HG03442 (cell line): ENCODE measurements at regions not wholly inside any gene's neighbourhood (a gene's known extent, or its start where the extent isn't known, plus 50 kb on each side); places are given as distances from the start of the nearest gene placed in this dataset.
"Not testable (repeated sequence)": the region's sequence is repeated elsewhere in the genome, so short reads cannot be mapped to it uniquely, and the experiment has no call there.

Experiments used
- ATAC-seq: cut with Tn5 transposase; IDR thresholded peaks from one replicate; pipeline ENCODE4 v1.9.1; 2021; ENCODE audit warnings: mild to moderate bottlenecking, moderate library complexity; ENCODE audit not compliant: unreplicated experiment

DNA sequence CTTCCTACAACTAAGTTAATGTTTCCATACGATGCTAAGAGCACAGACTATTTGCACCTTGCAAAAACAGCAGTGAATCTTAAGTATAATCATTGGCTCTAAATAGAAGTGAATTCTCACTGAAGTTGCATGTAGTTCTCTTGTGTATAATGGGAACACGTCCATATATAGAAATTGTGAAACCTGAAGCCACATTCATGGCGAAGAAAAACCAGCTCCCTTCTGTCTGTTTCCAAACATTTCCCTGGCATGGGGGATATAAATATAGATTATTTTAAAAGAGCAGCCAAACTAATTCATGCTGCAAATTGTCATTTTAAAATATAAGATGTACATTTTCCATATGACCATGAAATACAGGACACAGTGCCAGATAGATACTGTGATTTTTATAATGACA is 71.1 kb downstream of the TRAM1L1 start:
- no peak for ATAC-seq

DNA sequence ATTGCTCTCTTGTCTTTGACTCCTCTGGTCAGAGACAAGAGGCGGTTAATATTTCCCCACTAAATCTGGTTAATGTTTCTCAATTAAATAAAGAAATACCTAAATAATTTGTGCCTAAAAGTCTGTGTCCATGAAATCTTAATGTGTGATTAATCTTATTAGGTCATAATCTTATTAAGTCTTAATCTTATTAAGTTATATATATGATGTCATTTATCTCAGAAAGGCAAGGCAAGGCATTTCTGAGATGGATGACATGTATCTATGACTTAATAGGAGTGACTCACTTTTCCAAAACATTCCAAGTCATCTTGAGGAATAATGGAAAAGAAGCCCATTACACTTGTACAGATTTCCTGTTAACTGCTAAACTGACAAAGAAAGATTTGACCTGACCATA is 74.7 kb downstream of the TRAM1L1 start:
- no peak for ATAC-seq

DNA sequence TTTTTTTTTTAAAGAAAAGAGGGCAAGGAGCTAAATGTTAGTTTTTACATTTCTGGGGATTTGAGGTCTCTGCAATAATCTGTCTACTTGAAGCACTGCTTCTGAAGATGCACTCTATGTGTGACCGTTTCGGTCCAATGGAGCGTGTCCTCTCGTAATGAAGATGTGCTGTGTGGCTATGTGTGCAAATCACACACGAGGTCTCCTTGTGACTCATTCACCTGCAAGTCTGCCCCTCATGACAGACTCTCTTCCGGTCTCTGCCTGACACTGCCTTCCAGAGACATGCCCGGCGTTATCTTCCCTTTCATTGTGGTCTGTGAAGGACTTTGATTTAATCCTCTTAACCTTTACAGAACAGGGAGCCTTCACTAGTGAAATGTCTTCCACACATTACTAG is 84.3 kb downstream of the TRAM1L1 start:
- peak; percentile 70 for ATAC-seq

DNA sequence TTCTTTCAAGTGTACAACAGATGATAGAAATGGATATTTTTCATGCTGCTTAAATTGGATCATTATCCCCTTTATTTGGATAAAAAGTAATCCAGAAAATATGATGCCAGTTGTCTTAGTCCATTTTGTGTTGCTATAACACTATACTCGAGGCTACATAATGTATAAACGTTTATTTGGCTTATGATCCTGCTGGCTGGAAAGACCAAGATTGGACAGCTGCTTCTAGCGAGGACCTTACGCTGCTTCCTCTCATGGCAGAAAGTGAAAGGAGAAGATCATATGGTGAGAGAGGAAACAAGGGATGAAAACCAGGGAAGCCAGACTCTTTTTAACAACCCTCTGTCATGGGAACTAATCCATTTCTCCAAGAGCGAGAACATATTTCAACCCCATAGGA is 102.7 kb downstream of the TRAM1L1 start:
- ATAC-seq = no peak

DNA sequence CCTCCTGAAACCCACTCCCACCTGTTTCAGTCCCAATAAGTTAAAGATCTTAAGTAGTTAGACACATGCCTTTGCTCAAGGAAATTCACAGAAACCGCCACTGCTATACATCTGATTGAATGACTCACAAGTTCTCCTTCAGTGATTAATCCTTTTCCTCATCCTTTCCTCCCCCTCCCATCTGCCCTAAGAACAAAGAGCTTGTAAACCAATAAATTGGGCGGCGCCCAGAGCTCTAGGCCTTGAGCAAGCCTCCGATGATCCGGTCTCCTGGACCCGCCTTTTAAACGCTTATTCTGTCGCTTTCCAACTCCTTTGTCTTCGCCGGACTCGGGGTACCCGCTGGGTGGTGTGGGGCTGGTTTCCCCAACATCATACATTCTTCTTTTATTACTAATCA is 104.9 kb downstream of the TRAM1L1 start:
- ATAC-seq = not testable (repeated sequence)

DNA sequence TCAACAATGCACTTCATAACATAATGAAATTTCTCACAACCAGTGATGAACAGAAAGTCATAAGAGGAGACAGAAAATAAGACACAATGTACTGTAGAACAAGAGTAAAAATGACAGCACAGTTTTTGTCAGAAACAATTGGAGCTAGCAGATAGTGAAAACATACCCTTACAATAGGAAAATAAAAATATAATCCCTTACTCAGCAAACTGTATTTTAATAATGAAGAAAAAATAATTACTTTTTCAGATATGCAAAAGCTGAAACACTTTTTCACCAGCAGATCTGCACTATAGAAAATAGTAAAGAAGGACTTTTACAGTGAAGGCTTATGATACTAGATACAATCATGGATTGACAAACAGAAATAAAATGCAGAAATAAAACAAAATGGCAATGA is 126.3 kb downstream of the TRAM1L1 start:
- ATAC-seq = no peak

DNA sequence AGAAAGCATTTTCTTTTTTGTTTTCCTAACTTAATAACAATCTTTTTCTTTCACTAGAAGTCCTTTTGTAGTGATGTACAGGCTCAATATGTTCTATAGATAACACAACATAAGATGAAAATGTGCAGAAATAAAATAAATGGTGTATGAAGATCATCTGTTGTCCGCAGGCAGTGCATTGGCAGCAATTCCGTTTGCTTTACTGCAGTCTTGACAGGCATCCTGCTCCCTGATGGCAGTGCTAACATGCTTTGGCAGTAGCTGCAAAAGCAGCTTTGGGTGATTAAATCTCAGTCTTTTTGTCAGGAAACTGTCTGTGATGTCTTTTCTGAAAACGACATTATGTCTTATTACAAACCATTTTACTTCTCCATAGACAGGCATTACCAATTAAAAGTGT is 131.4 kb downstream of the TRAM1L1 start:
- no peak for ATAC-seq

DNA sequence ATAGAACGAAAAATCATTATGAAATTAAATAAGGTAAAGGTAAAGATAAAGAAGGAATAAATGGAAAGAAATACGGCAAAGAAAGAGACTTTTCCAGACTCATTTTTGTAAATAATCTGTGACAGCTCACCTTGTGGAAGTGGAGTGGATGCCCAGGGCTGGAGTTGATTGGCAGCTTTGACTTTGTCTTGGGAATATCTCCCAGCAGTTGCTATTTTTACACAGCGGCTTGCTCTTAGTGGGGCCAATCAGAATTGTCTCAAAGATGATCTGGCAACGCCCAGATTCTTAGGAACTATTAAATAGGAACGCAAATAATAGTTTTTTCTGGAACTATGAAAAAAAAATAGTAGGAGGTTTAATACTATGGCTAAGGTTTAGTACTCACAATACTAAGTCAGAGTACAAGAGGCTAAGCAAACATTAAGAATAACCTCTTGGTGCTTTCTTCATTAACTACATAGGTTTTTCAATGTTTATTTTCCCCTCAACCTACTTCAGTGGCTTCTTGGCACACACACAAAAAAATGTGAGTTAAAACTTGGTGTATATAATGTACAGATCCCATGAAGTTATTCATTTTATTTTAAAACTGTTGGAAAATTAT is 132.7 kb downstream of the TRAM1L1 start:
- no peak for ATAC-seq

DNA sequence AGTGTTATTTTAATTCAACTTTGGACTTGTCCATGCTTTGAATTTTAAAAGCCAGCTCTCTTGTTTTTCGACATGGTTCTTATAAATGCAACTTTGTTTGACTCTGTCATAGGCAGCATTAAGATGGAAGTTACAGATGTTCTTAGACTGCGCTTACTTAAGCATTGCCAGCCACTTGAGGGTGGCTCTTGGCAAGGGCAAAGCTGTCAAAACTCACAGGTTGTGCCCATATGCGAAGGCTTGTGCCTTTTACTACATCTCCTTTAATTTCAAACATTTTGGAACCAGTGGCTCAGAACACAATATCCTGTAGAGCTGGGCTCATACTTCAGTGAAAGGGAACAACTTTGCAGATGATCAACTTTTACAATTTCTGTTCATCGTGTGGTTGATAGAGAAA is 135.5 kb downstream of the TRAM1L1 start:
- ATAC-seq = no peak

DNA sequence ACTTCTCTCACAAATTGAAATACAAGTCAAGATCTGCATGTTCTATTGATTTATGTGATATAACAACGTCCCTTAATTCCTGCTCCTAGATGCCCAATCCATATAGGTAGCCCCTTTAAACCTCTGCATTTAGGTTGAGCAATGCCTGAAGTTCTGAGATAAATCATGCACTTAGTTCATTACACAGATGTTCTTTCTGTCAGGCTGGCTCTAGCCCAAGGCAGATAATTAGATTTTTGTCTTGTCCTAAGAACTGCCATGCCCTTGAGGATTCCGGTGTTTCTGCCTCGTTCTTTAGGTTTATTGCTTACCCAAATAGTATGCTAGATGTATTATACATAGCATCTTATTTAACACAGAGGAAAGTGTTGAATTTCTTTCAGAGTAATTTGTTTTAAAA is 143.1 kb downstream of the TRAM1L1 start:
- no peak for ATAC-seq

DNA sequence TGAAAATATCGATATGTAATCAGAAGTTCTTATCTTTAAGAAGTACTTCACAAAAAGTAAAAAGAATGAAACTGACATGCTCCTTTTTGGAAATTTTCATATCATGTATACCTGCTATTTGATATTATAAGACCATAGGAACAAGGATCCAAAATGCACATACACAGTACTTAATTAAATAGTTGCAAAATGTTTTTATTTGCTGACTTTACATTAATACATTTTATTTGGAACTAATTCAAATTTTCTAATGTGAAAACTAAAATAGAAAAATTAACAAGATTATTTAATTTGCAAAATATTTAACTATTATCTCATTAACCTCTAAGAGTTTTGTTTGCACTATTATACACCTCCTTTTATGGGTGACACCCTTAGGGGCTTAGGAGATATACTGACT is 155.0 kb downstream of the TRAM1L1 start:
- ATAC-seq = no peak

DNA sequence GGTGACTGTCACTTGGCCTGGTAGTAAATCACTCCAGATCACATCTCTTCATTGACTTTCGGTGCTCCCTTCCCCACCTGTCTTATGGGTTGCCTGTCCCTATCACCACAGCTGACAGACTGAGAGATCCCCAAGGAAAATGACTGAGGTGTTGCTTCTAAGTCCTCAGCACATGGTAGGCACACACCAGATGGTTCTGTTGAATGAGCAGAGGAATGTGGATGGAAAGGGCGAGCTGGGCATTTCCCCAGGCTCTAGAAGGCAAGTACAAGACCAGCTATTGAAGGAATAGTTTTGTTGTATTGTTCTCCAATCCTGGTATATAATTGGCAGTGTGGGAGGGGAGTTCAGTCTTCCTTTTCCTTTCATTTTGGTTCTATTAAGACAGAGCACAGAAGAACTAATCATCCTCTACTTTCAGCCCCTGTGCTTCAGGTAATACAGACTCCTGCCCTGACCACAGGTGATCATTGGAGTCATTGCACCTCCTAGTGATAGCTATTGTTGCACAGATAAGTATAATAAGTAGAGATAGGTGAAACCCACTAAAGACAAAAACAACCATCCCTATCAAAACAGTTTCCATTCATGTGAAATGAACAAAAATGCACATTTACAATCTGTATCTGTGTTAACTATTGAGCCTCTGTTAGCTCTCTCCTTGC is 158.6 kb downstream of the TRAM1L1 start:
- ATAC-seq = no peak

DNA sequence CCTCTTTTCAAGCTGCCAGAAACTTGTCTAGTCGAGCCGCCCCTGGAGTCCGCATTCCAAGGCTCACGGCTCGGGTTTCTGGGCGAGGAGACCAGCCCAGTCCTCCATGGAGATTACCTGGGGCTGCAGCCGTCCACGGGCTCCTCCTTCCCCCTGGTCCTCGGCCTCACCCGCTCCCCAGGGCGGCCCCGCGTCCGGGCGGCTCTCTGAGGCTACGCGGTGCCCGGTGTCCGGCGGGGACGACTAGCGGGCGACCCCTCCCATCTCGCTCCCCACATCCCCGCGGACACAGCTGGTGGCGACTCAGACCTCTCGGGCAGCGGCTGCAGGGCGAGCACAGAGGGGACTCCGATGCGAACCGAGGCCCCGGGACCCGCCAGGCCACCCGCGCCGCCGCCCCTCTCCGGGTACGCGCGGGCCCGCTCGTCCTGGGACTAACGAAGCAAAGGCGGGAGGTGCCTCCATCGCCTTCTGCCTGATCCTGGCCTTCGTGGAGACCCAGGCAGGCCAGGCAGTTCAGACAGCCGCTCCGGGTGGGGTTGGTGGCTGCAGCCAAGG is 159.4 kb downstream of the TRAM1L1 start:
- ATAC-seq = no peak

DNA sequence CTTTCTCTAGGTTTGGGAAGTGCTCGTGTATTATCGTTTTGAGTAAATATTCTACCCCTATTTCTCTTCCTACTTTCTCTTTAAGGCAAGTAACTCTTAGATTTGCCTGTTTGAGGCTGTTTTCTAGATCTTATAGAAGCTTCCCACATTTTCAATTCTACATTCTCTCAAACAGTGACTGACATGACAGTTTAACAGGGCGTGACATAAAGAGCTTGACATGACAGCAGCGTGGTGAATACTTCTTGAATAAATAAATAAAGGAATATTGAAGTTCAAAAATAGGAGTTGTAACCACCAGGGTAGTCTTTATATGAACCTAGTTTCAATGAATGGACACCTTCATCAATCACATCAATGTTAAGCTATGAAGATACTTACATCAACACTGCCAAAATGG is 162.0 kb downstream of the TRAM1L1 start:
- ATAC-seq = no peak

DNA sequence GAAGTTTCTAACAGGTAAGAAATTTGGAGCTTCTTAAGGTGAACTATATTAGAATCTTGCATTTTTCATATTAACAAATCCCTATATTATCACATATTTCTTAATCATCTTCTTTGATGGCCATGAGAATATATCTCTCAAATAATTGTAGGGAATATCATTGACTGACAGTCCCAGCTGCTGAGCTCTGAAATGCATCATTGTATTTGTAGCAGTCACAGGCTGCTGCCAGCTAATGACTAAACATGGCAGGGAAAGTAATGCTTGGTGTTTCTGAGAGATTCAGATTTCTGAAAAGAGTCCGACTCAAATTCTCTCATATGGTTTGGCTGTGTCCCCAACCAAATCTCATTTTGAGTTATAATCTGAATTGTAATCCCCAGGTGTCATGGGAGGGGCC is 171.9 kb downstream of the TRAM1L1 start:
- ATAC-seq = no peak

DNA sequence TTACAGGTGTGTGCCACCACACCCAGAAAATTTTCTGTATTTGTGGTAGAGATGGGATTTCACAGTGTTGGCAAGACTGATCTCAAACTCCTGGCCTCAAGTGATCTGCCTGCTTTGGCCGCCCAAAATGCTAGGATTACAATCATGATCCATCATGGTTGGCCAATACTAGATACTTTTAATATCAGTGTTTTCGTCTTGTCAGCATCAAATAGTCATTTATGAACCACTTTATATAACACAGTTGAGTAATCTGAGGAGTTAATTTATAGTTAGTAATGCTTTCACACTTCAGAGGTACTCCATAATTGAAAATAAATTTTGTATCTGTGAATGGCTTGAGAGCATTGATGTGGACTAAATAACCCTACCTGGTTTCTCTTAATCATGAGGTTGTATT is 178.6 kb downstream of the TRAM1L1 start:
- no peak for ATAC-seq

DNA sequence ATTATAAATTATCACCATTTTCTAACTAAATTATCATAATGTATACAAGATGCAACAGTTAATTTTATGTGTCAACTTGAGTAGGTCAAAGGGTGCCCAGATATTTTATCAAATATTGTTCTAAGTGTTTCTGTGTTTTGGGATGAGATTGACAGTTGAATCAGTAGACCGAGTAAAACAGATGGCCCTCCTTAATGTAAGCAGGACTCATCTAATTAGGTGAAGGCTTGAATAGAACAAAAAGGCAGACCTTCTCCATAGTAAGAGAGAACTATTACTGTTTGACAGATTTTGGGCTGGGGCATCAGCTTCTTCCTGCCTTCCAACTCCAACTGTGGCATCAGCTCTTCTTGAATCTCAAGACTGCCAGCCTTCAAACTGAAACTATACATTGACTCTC is 185.8 kb downstream of the TRAM1L1 start:
- ATAC-seq = no peak

DNA sequence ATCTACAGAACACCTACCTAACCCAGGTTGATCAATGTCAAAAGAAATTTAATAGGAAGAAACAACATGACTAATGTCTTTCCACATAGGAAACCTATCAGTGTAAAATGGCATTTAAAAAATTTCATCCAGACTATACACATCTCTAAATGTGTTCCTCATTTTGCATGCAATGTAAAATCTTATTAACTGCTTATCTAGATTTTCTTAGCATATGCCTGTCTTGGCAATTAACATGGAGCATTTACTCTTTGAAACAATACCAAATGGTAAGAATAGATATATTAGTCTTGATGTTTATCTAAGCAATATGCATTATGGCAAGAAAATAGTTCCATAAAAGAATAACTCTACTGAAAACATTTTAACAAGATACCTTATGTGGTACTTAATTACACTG is 199.8 kb downstream of the TRAM1L1 start:
- no peak for ATAC-seq

DNA sequence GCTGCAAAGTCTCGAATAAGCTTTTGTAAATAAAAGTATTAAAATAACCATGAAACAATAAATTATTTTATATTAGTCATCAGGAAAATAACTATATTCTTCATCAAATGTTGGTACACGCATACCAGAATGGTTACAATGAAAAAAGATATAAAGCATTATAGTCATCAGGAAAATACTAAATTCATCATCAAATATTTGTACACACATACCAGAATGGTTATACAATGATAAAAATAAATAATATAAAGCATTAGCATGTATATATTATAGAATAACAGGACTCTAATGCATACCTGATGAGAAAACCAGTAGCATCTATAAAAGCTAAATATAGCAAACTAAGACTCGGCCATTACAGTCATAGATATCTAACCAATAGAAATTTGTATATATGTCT is 202.9 kb downstream of the TRAM1L1 start:
- no peak for ATAC-seq

DNA sequence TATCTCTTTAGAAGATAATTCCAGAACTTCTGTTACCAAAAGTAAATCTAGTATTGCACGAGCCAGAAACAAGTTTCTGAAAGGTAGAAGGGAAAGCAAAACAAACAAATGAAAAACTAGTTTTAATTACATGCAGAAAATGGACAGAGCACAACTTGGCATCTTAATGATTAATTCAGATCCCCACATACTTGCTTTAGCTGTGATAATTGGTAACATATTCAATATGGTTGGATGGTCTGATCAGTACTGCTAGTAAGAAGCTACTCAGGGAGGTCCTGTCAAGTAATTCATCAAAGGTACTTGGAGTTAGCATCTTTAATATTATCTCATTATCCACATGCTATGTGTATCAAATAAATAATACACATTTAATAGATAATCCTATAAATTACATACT is 204.3 kb downstream of the TRAM1L1 start:
- no peak for ATAC-seq

DNA sequence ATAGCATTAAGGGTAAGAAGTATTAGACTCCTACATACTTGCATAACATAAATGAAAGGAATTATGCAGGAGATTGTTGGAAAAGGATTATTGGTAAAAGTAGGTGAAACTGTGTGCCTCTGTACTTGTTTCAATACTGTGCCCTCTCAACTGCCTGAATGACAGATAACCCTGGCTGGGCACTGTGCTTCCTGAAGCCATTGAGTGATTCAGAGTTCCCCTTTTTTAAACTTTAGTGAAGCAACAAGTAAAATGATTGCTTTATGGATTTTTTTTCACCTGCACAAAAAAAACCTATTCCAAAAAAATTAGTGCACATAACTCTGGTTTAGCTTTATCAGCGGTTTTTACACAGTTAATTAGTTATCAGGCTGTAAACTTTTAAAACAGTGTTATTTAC is 204.8 kb downstream of the TRAM1L1 start:
- ATAC-seq = no peak

DNA sequence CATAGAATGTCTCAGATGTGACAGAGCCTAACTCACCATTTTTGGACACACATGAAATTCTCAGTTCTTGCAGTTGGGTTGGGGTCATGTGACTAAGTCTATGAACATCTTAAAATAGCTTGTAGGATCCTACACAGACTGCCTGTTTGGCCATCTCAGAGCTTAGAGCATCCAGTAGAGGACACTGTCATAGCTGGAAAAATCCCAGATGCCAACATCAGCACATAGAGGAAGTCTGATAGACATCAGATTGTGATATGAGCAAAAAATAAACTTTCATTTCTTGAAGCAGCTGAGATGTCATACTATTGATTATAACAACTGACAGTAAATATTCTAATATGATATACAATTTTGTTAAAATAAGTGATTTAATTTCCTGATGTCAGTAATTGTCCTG is 207.1 kb downstream of the TRAM1L1 start:
- no peak for ATAC-seq

DNA sequence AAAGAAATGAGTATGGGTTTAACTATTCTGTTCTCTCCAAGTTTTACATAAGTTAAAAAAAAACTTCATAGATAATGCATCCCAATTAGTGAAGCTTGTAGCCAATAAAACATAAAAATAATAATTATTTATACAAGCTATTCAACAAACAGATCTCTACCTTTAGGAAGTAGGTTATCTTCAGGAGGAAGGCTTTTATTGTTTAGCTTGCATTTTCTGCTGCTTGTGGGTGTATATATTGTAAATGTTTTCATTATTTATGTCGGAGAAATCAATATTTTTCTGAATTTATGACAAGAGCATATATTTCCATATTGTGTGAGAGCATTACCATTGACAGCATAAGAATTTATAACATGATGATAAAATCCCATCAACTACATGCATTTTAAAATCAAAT is 208.3 kb downstream of the TRAM1L1 start:
- no peak for ATAC-seq
